ENCODE measurements at regions not wholly inside any gene's neighbourhood (a gene's known extent, or its start where the extent isn't known, plus 50 kb on each side); places are given as distances from the start of the nearest gene placed in this dataset.

DNA sequence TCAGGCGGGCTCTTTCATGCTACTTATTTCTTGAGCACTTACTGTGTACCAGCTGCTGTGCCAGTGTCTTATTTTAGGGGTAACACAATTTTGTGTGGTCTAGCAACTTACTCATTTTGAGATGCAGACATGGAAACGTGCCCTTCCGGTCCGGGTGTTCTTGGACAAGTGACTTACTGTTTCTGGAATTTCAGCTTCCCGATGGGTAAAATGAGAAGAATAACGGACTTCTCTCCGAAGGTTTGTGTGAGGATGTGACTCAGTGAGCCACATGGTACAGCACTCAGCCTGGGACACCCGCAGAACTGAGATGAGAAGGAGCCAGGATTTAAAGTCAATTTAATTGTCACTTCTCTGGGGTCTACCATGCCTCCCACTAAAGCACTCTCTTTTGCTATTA is 114.5 kb upstream of the SYT13 start:
- no peak for TF ChIP-seq CTCF (IDR thresholded peaks at IDR 0.05; ENCODE audit: low read depth, low read length, missing input control)
- TF ChIP-seq EGR1 (IDR thresholded peaks at IDR 0.05; ENCODE audit: low read depth in 2 of 2) = no peak
- TF ChIP-seq RXRA (IDR thresholded peaks at IDR 0.05) = no peak
- TF ChIP-seq SP1 (IDR thresholded peaks at IDR 0.05) = no peak
- no peak for TF ChIP-seq JUND (IDR thresholded peaks at IDR 0.05)
- no peak for TF ChIP-seq TAF1 (conservative IDR thresholded peaks at IDR 0.05)
- TF ChIP-seq, protein P1, sequence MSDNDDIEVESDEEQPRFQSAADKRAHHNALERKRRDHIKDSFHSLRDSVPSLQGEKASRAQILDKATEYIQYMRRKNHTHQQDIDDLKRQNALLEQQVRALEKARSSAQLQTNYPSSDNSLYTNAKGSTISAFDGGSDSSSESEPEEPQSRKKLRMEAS (IDR thresholded peaks at IDR 0.05) = no peak
- TF ChIP-seq, protein P2, sequence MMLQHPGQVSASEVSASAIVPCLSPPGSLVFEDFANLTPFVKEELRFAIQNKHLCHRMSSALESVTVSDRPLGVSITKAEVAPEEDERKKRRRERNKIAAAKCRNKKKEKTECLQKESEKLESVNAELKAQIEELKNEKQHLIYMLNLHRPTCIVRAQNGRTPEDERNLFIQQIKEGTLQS (IDR thresholded peaks at IDR 0.05) = no peak
- no peak for TF ChIP-seq GABPA (IDR thresholded peaks at IDR 0.05 in 1 of 2, conservative IDR thresholded peaks at IDR 0.05 in 1 of 2)
- TF ChIP-seq RAD21 (IDR thresholded peaks at IDR 0.05) = no peak
- TF ChIP-seq, protein P3, sequence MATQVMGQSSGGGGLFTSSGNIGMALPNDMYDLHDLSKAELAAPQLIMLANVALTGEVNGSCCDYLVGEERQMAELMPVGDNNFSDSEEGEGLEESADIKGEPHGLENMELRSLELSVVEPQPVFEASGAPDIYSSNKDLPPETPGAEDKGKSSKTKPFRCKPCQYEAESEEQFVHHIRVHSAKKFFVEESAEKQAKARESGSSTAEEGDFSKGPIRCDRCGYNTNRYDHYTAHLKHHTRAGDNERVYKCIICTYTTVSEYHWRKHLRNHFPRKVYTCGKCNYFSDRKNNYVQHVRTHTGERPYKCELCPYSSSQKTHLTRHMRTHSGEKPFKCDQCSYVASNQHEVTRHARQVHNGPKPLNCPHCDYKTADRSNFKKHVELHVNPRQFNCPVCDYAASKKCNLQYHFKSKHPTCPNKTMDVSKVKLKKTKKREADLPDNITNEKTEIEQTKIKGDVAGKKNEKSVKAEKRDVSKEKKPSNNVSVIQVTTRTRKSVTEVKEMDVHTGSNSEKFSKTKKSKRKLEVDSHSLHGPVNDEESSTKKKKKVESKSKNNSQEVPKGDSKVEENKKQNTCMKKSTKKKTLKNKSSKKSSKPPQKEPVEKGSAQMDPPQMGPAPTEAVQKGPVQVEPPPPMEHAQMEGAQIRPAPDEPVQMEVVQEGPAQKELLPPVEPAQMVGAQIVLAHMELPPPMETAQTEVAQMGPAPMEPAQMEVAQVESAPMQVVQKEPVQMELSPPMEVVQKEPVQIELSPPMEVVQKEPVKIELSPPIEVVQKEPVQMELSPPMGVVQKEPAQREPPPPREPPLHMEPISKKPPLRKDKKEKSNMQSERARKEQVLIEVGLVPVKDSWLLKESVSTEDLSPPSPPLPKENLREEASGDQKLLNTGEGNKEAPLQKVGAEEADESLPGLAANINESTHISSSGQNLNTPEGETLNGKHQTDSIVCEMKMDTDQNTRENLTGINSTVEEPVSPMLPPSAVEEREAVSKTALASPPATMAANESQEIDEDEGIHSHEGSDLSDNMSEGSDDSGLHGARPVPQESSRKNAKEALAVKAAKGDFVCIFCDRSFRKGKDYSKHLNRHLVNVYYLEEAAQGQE (IDR thresholded peaks at IDR 0.05) = no peak
- TF ChIP-seq ZBTB33 (IDR thresholded peaks at IDR 0.05) = no peak
- TF ChIP-seq YY1 (IDR thresholded peaks at IDR 0.05) = no peak
- TF ChIP-seq NR2F2 (IDR thresholded peaks at IDR 0.05) = no peak

Data from liver (tissue), 3 donors.